HG02642 (cell line): ENCODE measurements at regions not wholly inside any gene's neighbourhood (a gene's known extent, or its start where the extent isn't known, plus 50 kb on each side); places are given as distances from the start of the nearest gene placed in this dataset.
"Not testable (repeated sequence)": the region's sequence is repeated elsewhere in the genome, so short reads cannot be mapped to it uniquely, and the experiment has no call there.

Source experiments
- ATAC-seq: cut with Tn5 transposase; IDR thresholded peaks from one replicate; pipeline ENCODE4 v1.9.1; 2021; ENCODE audit warnings: mild to moderate bottlenecking; ENCODE audit not compliant: unreplicated experiment, poor library complexity

GRCh38 chr7:125423458-125424155, 494.0 kb upstream of the POT1 start:
- ATAC-seq: no peak

GRCh38 chr7:125421407-125421806, 491.8 kb upstream of the POT1 start:
- ATAC-seq: not testable (repeated sequence)

DNA sequence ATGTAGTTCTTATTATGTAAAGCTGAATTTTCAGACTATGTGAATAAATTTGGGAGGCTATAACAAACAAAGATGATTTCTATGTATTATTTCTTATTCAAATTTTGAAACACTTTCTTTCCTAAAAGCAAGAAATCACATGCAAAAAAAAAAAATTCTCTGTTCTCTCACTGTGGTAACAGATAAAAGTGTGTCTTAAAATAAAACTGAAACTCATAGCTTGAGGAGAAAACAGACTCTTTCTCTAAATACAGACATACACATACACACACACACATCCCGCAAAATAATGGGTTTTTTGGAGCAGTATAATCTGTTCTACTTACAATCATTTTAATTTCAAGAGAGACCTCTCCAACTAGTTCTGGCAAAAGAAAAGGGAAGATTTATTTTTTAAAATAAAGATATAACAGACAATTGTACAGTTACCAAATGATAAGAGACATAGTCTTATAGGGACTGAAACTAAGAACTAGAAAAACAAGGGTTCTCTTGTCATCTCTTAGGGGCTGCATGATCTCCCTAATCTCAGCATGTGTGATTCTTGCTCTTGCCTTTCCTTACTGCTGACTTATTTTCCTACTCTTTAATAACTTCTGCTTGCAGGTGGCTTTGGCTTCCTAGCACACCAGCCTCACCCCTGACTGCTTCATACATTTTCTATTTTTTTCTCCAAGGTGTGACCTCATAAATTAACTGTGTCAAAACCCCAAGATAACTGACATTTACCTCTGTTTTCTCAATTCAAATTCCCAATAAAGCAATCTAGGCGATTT, 483.5 kb upstream of the POT1 start:
- no peak for ATAC-seq

DNA sequence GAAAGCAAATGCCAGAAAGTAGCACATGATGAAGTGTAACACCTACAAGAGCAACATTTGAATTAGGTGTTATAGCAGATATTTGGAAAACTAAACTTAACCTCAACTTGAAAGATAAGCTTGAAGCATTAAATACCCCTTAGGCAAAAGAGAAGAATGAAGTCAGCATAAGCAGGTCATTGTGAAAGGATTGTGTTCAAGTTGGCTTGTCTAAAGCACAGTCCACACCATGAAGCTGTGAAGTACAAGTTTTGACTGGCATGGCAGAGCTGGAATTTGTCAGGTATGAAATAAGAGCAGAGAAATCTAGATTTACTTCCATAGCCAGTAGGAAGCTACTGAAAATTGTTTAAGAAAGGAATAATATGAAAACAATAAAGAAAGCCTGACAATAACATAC, 480.3 kb upstream of the POT1 start:
- ATAC-seq: no peak

DNA sequence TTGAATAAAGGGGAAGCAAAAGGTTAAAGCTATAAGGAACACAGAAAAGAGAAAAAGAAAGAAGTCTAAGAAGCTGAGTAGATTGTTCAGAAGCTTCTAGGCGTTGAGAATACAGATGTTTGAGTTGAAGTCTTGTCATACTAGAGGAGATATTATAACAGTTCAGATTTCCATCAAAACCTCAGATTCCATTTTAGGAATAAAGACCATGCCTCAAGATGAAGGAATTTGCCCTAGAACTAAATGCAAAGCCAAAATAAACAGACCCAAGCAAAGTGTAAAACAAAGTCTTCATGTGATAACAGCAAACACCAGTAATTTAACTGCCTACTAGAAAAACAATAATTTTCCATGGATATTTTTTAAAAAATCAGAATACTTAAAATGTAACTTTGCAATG, 476.5 kb upstream of the POT1 start:
- ATAC-seq: no peak

- no peak for ATAC-seq
Observed at GRCh38 chr7:125399408-125399807, 469.8 kb upstream of the POT1 start.

- no peak for ATAC-seq
Observed at GRCh38 chr7:125396466-125397151, 467.0 kb upstream of the POT1 start.

- ATAC-seq: no peak
Observed at GRCh38 chr7:125391921-125392320, 462.3 kb upstream of the POT1 start.

DNA sequence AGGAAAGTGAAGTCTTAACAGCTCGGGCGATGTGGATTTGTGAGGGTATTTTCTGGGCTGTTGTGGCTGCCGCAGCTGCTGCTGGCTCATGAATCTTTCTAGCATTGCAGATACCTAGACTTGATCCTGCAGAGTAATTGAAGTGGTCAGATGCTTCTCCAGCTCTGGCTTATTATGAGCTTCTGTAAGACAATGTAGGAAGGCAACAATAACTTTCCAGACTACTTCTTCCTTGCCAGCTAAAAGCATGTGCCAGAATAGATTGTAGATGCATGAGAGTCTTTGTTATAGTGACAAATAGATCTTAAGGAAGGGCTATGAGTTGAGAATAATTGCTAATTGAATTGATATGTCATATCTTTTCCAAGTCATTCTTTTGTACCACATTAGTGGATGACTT, 461.4 kb upstream of the POT1 start:
- ATAC-seq: no peak

GRCh38 chr7:125386211-125386610, 456.6 kb upstream of the POT1 start:
- ATAC-seq: no peak

- ATAC-seq: no peak
Observed at GRCh38 chr7:125383324-125383723, 453.7 kb upstream of the POT1 start.

- no peak for ATAC-seq
Observed at GRCh38 chr7:125382401-125382800, 452.8 kb upstream of the POT1 start.

DNA sequence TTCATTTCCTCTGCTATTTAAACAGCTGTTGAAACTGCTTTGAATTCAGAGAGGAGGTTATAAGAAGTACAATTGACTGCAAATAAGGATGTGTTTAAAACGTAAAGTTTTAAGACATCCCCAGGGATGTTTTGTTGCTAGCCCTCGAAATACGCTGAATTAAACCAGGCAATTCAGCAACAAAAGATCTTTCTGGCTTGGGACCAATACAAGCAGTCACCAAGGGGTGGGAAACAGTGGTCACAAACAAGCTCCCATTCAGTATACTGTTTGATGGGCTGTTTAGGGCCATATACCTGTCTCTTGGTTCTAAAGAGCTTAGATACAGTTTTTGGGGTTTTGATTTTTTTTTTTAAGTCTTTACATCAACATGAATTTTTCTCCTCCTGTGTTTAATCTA, 446.3 kb upstream of the POT1 start:
- ATAC-seq: no peak

DNA sequence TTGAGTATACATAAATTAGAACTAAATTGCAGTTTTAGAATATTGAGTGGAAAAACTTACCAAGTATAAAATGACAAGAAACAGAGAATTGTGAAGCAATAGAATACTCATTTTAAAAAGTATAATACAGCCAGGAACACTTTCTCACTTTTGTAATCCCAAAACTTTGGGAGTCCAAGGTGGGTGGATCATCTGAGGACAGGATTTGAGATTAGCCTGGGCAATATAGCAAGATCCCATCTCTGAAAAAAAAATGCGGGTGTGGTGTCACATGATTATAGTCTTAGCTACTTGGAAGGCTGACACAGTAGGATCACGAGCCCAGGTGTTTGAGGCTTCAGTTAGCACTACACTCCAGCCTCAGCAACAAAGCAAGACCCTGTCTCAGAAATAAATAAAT, 440.9 kb upstream of the POT1 start:
- ATAC-seq: no peak

- no peak for ATAC-seq
Observed at GRCh38 chr7:125363873-125364272, 434.2 kb upstream of the POT1 start.

DNA sequence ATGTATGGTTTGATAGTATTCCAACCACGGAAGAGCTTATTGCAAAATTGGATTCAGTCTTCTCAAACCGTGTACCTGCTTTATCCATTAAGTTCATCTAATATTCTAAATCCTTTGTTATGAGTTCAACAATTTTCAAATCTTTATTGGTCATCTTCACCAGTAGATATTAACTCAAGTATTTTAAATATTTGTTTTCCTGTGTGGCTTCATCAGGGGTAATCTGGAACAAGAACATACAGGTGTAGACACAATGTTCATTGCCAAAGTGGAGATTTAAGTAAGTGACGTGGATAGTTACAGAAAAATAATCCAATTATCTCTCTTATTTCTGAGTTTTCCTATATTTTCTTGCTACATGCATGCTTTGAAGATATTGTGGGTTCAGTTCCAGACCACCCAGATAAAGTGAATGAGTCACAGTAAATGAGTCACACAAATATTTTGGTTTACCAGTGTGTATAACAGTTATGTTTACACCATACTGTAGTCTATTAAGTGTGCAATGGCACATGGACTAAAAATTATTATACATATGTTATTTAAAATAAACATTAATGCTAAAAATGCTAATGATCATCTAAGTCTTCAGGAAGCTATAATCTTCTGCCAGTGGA, 429.0 kb upstream of the POT1 start:
- ATAC-seq: no peak

DNA sequence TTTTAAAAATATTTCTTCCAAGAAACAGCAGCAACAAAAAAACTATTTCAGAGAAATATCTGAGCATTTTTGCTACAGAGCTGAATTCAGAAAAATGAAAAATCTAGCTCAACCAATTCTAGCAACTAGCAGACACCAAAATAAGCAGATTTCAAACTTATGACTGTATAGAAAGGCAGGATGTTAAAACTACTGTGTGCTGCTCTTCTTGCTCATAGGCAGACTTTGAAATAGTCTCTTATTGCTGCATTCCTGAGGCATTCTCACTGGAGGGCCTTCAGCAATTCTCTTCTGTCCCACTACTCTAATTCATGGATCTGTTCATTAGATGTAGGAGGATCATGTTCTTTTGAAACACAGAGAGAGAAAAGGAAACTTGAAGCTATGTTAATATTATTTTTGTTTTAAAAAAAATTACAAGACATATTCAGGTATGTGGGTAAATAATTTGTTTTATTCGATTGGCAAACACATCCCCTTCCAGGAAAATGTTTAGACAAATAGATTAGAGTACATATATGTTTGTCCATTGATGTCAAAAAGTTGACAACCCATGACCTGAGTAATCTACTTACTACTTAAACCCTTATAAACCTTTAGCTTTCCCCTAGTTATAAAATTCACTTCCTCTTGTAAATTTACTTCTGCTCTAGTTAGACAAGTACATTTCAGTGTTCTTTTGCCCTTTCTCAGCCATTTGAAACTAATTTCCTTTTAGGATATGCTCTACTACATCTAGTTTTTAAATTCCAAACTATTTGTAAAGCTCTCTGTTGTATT, 428.2 kb upstream of the POT1 start:
- no peak for ATAC-seq

DNA sequence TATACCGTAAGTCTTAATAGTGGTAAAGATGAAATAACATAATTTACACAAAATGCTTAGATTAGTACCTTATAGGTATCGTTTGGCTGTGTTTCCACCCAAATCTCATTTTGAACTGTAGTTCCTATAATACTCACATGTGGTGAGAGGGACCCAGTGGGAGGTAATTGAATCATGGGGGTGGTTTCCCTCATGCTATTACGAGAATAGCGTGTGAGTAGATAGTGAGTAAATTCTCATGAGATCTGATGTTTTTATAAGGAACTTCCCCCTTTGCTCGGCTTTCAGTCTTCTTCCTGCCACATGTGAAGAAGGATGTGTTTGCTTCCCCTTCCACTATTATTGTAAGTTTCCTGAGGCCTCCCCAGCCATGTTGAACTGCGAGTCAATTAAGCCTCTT, 426.3 kb upstream of the POT1 start:
- peak; percentile 82 for ATAC-seq

DNA sequence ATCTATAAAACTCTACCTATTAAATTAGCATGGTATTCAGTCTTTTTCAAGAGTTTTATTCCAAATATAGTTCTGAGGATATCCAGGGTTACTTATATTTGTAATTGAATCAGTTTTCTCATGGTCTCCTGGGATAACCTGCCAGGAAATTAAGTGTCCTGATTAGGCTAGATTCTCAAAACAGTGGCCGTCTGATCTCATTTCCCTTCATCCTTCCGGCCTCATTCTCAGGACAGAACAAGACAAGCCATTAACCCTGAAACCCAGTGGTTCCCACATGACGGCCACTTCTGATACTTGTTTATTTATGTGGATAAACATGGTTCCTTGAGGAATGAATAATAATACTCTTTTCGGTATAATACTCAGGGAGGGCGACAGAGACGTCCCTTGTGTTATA, 417.6 kb upstream of the POT1 start:
- ATAC-seq: no peak

GRCh38 chr7:125338110-125338509, 408.5 kb upstream of the POT1 start:
- no peak for ATAC-seq
